Neutrophil (primary cell): ENCODE measurements at regions not wholly inside any gene's neighbourhood (a gene's known extent, or its start where the extent isn't known, plus 50 kb on each side); places are given as distances from the start of the nearest gene placed in this dataset.

Experiments
- H3K27ac ChIP-seq: fragments of 200-600 bp; sonication (generic); 2 replicates; pipeline ENCODE4 v1.5.1; 2016; ENCODE audit warnings: mild to moderate bottlenecking, moderate library complexity
- H3K27me3 ChIP-seq: fragments of 200-600 bp; sonication (generic); 2 replicates; pipeline ENCODE4 v1.6.0; 2016; ENCODE audit warnings: mild to moderate bottlenecking
- H3K36me3 ChIP-seq: fragments of 200-600 bp; sonication (generic); 2 replicates; pipeline ENCODE4 v1.5.1; 2017
- H3K4me1 ChIP-seq, 2 experiments: fragments of 200-600 bp in 1 of 2; sonication (generic) in 1 of 2; 1 replicate in 1 of 2; 2 replicates in 1 of 2; pipeline versions ENCODE4 v1.5.1 to v1.6.1; 2013 to 2016; ENCODE audit warnings: low read depth in 1 of 2, low read length in 1 of 2, mild to moderate bottlenecking in 1 of 2, moderate library complexity in 1 of 2; ENCODE audit not compliant: control insufficient read depth in 1 of 2, insufficient read depth in 1 of 2
- H3K4me3 ChIP-seq, 2 experiments: fragments of 200-600 bp in 1 of 2; sonication (generic) in 1 of 2; 1 replicate in 1 of 2; 2 replicates in 1 of 2; pipeline ENCODE4 v1.5.1; 2013 to 2016; ENCODE audit warnings: low read depth in 1 of 2, low read length in 1 of 2, mild to moderate bottlenecking in 1 of 2, moderate library complexity in 1 of 2
- H3K9me3 ChIP-seq: fragments of 200-600 bp; sonication (generic); 2 replicates; pipeline ENCODE4 v1.5.1; 2016
- CTCF ChIP-seq: fragments of 200-600 bp; sonication (generic); IDR thresholded peaks from 2 replicates; pipeline ENCODE4 v1.5.1; 2016; ENCODE audit warnings: antibody characterized with exemption

DNA sequence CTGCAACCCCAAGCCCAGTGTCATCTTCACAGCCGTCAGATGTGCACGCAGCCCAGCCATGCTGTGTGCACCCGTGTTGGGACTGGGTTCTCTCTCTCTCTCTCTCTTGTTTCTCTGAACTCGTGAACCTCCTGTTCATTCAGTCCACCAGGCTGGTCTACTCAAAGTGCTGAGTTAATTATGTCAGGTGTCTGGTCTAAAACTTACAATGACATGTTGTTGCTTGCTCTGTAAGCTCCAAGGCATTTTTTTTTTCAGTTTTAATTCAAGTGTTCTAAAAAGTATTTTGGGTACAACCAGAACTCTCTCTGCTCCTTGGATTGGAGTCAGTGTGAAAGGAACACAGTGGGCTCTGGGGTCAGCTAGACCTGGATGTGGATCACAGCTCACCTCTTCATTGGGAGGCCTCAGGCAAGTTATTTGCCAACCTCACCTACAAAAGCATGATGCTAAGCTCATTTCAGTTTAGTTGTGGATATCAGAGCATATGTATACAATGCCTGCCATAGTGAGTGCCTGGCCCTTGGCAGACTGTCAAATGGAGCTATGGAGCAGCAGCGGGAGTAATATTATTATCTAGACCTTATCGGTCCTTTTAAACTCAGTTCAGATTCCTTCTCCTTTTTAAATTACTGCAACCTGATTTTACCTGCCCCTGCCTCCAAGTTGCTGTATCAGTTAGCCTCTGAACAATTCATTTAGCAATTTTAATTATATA, 59.5 kb downstream of the PLEKHG1 start:
- TF ChIP-seq CTCF: no peak
- Histone ChIP-seq H3K36me3 (no peaks in the 10 kb centered on the region), H3K27me3 (no peaks in the 10 kb centered on the region), H3K9me3 (no peaks in the 10 kb centered on the region), H3K4me1 (no peaks in the 10 kb centered on the region), H3K27ac (no peak overlapping the region), H3K4me3 (no peak overlapping the region)

- Histone ChIP-seq H3K36me3 (no peaks in the 10 kb centered on the region), H3K4me1 (no peaks in the 10 kb centered on the region), H3K27me3 (no peaks in the 10 kb centered on the region), H3K27ac (no peak overlapping the region), H3K4me3 (no peak overlapping the region), H3K9me3 (no peaks in the 10 kb centered on the region)
- no peak for TF ChIP-seq CTCF
Measured at GRCh38 chr6:150661216-150662007, 61.7 kb downstream of the PLEKHG1 start.

GRCh38 chr6:150662814-150663213, 63.1 kb downstream of the PLEKHG1 start:
- no peak overlapping the region for H3K27ac ChIP-seq
- no peak for TF ChIP-seq CTCF
- no peaks in the 10 kb centered on the region for H3K36me3 ChIP-seq
- H3K4me3 ChIP-seq: no peak overlapping the region
- no peaks in the 10 kb centered on the region for H3K27me3 ChIP-seq
- no peaks in the 10 kb centered on the region for H3K4me1 ChIP-seq
- H3K9me3 ChIP-seq: no peaks in the 10 kb centered on the region

- Histone ChIP-seq H3K4me1 (no peaks in the 10 kb centered on the region), H3K27me3 (no peaks in the 10 kb centered on the region), H3K27ac (no peak overlapping the region), H3K9me3 (no peaks in the 10 kb centered on the region), H3K36me3 (no peaks in the 10 kb centered on the region), H3K4me3 (no peak overlapping the region)
- TF ChIP-seq CTCF: no peak
Measured at GRCh38 chr6:150664091-150664490, 64.4 kb downstream of the PLEKHG1 start.

DNA sequence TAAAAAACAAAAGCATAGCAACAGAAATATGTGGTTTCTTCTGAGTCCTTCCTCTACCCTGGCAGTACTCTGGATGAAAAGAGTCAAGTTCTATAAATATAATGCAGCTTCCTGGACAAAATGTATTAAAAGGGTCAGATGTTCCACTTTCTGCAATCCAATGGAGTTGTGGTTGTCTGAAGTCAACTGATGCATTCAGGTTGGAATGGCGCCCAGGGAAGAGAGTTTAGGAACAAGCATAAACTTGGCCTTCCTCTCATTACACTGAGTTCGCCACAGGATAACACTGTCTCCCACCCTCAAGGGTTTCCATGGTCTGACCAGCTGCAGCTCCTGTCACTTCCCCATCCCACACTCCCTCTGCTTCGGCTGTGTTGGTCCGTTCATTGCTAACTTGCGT, 66.4 kb downstream of the PLEKHG1 start:
- no peaks in the 10 kb centered on the region for H3K36me3 ChIP-seq
- no peak overlapping the region for H3K4me3 ChIP-seq
- H3K27me3 ChIP-seq: no peaks in the 10 kb centered on the region
- H3K27ac ChIP-seq: no peak overlapping the region
- TF ChIP-seq CTCF: no peak
- H3K9me3 ChIP-seq: no peaks in the 10 kb centered on the region
- no peaks in the 10 kb centered on the region for H3K4me1 ChIP-seq
